GM18907 (cell line): ENCODE measurements at regions not wholly inside any gene's neighbourhood (a gene's known extent, or its start where the extent isn't known, plus 50 kb on each side); places are given as distances from the start of the nearest gene placed in this dataset.

Experiments used
- ATAC-seq: cut with Tn5 transposase; IDR thresholded peaks from one replicate; pipeline ENCODE4 v1.9.1; 2021; ENCODE audit warnings: mild to moderate bottlenecking, moderate library complexity; ENCODE audit not compliant: unreplicated experiment

DNA sequence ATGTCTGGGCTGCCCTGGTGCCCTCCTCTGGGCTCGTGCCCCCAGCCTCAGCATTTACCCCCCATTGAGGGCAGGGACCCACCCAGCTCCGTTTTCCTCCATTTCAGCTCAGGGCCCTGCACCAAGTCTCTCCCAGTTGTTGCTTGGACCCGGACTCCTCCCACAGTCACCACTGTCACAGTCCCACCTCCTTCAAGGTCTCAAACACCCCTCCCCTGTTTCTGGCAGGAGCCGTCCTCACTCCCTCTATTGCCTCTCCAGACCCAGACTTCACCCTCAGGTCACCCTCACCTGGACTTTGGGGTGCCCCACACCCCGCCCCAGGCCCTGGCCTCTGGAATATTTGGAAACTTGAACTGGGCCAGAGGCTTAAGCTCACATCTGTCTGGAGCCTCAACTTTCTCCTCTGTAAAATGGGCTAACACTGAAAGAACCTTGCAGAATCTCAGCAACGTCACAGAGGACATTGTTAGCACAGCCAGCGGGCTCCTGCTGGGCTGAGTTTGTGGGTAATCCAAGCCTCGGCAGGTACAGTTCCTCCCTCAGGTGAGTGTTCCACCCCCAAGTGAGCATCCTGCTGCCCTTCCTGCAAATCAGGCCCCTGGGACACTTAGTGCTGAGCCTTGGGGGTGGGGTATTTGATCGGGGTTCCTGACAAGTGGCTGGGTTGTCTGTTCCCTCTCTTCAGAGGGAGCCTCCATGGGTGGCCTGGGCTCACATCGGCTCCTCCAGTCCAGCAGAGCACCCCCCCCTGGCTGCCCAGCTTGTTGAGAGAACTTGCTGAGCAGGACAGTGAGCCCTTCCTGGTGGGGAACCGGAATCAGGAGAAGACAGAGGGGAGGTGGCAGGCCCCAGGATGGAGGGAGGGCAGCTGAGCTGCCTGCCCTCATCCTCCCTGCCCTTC is 130.1 kb downstream of the C9orf50 start:
- no peak for ATAC-seq

- no peak for ATAC-seq
Observed at GRCh38 chr9:129489838-129490582, 130.9 kb downstream of the C9orf50 start.

DNA sequence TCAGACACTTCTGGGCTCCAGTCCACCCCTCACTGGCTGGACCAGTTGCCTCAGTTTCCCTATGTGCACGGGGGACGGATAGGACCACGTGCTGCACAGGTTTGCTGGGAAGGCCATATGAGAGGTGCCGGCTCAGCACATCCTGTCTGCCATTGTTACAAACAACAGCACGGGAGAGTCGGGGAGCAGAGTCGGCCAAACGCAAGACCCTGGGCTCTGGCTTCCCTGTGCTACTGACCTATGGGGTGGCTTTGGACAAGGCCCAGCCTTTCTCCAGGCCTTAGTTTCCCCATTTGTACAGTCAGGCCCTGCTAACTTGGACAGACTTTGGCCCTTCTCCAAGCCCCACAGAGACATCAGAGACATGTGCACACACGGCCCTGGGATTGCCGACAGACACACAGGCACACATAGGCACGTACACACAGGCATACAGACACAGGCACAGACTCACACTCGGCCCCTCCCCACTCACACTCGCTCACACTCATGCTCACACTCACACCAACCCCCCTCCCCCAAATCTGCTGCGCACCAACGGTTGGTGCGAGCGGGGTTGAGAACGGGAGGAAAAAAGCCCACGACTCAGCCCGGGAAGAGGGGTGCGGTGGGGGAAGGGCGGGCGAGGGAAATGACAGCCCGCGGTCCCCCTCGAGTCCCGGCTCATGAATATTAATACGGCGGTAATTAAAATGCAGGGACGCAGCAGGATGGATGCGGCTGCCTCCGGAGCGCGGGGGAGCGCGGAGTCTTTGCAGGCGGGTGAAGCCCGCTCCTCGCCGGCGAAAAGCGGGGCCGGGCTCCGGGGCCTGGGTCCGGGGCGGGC is 133.0 kb downstream of the C9orf50 start:
- ATAC-seq: no peak

DNA sequence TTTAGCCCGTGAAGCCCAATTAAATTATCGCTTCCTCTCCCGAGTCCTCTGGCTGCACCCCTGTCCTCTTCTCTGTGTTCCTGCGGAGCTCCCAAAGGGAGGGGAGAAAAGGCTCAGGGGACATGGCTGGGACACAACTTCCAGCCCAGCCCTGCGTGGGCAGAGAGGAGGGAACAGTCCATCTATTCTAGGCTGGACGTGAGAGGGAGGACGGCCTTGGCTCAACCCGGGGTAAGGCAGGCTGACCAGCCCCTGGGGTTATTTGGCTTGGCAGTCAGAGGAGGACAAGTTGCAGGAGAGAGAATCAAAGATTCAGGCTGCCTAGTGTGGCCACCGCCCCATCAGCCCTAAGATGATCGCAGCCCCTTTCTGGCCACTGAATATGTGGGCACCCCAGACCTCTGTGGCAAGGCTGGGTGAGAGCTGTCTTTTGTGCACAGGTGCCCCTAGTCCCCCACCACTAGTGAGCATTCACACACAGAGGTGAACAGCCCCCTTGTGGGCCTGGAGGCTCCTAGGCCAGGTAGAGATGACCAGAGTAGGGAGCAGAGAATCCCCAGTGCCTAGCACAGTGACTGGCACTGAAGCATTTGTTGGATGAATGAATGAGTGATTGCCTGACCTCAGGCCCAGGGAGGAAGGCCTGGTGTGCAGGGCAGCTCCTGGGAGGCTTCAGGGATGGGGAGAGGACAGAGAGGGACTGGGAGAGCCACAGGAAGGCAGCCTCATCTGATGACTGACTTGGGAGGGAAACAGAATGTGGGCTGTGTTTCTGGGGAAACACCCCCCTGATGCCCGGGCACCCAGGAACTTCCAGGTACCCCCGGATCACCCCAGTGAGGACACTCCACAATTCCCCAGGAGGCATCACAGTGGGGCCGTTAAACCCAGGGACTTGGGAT is 133.9 kb downstream of the C9orf50 start:
- ATAC-seq: no peak

GRCh38 chr9:129485145-129485774 is 135.6 kb downstream of the C9orf50 start:
- no peak for ATAC-seq

DNA sequence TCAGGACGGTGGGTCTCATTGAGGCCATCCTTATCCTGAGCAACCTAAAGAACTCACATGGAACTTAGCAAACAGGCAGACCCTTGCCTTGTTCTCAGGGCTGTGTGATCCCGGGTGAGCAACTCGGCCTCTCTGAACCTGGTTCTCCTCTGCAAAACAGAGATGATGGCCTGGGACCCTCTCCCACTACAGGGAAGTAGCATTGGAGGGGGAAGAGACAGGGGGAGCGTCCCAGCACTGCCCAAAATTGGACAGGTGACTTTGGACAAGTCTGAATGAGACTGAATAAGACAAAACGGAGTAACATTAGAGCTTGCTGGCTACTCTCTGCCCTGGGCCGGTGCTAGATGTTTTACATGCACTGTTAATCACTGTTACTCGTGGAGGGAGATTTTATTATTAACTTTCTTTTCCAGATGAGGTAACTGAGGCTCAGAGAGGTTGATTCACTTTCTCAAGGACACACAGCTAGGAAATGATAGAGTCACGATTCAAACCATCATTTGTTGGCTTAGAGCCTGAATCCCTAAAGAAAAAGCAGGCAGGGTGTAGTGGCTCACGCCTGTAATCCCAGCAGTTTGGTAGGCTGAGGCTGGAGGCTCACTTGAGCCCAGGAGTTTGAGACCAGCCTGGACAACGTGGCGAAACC is 136.4 kb downstream of the C9orf50 start:
- no peak for ATAC-seq

DNA sequence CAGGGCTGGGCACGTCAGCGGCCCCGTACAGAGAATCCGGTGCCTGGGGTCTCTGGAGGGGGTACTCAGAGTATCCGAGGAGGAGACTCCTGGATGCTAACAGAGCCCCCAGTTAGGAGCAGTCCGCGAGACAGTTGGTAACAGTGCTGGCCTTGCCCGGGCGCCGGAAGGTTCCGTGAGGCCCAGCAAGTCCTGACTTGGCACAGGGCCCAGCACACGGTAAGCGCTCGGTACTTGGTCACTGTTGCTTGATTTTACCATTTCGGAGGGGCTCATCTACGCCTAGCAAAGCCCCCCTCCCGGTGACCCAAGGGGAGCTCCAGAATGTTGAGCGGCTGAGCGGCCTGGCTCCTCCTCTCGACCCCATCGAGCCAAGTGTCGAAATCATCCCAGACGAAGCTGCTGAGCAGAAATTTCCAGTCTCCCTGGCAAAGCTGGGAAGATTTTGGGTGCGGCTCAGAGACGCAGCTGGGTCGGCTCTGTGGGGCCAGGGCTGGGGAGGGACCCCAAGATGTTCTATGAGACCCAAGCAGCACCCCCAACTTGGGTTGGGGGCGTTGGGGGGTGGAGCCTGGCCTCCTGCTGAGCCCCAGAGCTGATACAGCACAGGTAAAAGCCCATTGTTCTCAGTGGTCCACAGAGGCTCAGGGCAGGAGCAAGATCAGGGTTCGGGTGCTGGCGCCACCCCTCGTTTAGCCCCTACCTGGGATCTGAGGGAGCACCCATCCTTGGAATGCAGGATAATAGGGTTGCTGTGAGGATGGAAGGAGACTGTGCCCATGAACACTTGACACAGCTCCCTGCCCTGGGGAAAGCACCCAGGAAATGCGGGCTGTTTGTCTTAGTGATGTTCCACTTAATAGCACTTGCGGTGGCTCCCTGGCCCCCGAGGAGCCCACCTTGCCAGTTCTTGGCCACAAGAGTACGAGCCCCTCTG is 137.2 kb downstream of the C9orf50 start:
- no peak for ATAC-seq

DNA sequence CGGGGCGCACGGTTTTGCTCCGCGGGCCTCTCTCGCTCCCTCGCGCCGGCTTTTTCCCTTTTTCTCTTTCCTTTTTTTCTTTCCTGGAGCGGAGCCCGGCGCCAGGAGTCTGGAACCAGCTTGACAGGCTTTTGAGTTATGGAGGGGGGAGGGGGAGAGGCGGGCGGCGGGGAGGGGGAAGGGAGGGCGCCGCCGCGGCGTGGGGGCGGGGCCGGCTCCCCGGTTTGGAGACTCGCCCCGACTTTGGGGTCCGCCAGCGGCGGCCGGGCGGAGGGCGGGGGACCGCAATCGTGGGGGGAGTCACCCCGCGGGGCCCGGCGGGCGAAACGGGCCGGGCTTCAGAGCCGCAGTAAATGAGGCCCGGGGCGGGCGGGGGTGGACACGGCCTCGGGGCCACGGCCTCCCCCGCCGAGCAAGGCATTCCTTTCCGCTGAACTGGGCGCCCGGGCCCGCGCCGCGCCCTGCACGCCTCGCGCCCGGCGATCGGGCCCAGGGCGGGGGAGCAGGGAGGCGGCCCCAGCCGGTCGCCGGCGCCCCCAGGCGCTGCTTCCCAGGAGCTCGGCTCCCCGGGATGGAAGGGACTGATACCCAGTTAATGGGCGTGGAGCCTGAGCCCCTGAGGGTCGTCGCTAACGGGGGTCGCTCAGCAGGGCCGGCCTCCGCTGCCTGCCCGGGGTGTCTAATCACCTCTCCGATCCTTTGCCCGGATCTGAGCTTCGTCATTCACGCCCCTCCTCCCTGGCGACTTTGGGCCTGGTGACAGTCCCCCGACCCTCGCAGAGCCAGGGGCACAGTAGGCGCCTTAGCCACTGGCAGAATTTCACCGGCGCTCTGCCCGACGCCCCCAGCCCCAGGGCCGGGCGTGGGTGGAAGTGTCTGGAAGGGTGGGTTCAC is 138.1 kb downstream of the C9orf50 start:
- ATAC-seq: no peak

DNA sequence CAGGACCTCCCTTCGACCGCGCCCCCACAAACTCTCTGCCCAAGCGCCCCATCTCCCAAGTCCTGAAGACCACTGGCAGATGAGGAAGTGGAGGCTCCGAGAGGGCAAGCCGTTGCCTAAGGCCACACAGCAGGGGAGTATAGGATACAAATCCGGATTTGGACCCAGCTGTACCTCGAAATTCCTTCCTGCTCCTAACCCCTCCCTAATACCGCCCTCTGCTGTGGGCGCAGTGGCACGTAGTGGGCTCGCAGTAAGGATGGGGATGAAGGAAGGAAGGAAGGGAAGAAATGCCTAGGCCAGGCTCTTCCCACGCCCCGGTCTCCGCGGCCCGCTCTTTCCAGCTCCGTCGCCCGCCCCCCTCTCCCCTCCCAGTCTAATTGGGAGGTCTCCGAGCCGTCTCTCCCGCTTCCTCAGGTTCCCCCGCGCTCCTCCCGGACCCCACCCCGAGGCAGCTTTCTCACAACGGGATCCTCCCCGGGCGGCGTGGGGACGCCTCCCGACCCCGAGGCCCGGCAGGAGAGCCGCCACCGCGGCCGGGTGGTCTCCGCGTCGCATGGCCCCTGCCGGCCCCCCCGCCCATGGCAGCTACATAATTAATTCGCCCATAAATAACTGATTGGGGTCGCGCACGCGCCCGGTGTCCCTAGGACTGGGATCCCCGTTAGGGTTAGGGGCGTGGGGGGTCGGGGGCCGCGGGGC is 138.9 kb downstream of the C9orf50 start:
- no peak for ATAC-seq

GRCh38 chr9:129481424-129481809 is 139.5 kb downstream of the C9orf50 start:
- no peak for ATAC-seq

DNA sequence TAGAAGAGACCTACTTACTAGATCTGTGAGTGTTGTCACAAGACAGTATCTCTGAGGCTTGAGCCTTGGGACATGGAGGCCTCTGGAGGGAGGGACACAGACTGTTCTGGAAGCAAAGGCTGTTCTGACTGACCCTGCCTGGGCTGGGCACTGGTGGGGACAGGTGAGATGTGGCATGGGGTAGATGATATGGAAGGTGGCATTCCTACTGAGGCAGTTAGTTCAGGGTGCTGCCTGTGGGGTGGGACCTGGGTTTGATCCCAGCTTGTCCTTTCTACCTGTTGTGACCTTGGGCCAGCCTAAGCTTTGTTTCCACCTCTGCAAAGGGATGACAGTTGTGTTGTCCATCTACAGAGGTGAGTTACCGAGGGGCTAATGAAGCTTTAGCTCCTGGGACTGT is 140.2 kb downstream of the C9orf50 start:
- no peak for ATAC-seq

GRCh38 chr9:129480227-129480626 is 140.7 kb downstream of the C9orf50 start:
- ATAC-seq: no peak

GRCh38 chr9:129479631-129480011 is 141.3 kb downstream of the C9orf50 start:
- ATAC-seq: no peak

GRCh38 chr9:129478961-129479630 is 141.8 kb downstream of the C9orf50 start:
- no peak for ATAC-seq

- ATAC-seq: no peak
Observed at GRCh38 chr9:129478461-129478860, 142.4 kb downstream of the C9orf50 start.
